ENCODE measurements at regions not wholly inside any gene's neighbourhood (a gene's known extent, or its start where the extent isn't known, plus 50 kb on each side); places are given as distances from the start of the nearest gene placed in this dataset.

GRCh38 chr1:224804220-224804619 lies 125.3 kb upstream of the DNAH14 start:
- DNase-seq: no peak
- no peaks in the 10 kb centered on the region for H3K4me1 ChIP-seq (ENCODE audit: insufficient read depth, low read length)
- no peak for ATAC-seq (ENCODE audit: poor library complexity)
- no peak overlapping the region for H3K27ac ChIP-seq (ENCODE audit: low read depth in 1 of 2, low read length in 2 of 2)
- TF ChIP-seq, protein P1, sequence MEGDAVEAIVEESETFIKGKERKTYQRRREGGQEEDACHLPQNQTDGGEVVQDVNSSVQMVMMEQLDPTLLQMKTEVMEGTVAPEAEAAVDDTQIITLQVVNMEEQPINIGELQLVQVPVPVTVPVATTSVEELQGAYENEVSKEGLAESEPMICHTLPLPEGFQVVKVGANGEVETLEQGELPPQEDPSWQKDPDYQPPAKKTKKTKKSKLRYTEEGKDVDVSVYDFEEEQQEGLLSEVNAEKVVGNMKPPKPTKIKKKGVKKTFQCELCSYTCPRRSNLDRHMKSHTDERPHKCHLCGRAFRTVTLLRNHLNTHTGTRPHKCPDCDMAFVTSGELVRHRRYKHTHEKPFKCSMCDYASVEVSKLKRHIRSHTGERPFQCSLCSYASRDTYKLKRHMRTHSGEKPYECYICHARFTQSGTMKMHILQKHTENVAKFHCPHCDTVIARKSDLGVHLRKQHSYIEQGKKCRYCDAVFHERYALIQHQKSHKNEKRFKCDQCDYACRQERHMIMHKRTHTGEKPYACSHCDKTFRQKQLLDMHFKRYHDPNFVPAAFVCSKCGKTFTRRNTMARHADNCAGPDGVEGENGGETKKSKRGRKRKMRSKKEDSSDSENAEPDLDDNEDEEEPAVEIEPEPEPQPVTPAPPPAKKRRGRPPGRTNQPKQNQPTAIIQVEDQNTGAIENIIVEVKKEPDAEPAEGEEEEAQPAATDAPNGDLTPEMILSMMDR (IDR thresholded peaks at IDR 0.05): no peak
- intact Hi-C loops (cut with DNase I, micrococcal nuclease): no loop called here
- Mint-ChIP-seq H3K27me3 (no peaks in the 10 kb centered on the region), H3K4me1 (ENCODE audit: low read depth) (no peaks in the 10 kb centered on the region), H3K27ac (no peak overlapping the region), H3K4me3 (no peak overlapping the region), H3K9me3 (no peaks in the 10 kb centered on the region), H3K36me3 (ENCODE audit: low read depth) (no peaks in the 10 kb centered on the region)
- H3K36me3 ChIP-seq (ENCODE audit: insufficient read depth, low read length): no peaks in the 10 kb centered on the region
- ChIA-PET CTCF (no interaction called here), POLR2A (no interaction called here)
- H3K4me3 ChIP-seq (ENCODE audit: low read length): no peak overlapping the region
- H3K9me3 ChIP-seq (ENCODE audit: control insufficient read depth in 1 of 2, insufficient read depth in 1 of 2, low read length in 2 of 2): no peaks in the 10 kb centered on the region
- H3K27me3 ChIP-seq (ENCODE audit: control insufficient read depth in 1 of 2, insufficient read depth in 2 of 2, low read length in 2 of 2): no peaks in the 10 kb centered on the region

- no peaks in the 10 kb centered on the region for H3K27me3 Mint-ChIP-seq
- no peak overlapping the region for H3K27ac Mint-ChIP-seq
- intact Hi-C loops (cut with DNase I, micrococcal nuclease): no loop called here
- H3K9me3 Mint-ChIP-seq: no peaks in the 10 kb centered on the region
- CTCF ChIA-PET: no interaction called here
- Histone ChIP-seq H3K9me3 (ENCODE audit: control insufficient read depth in 1 of 2, insufficient read depth in 1 of 2, low read length in 2 of 2) (peaks cover 0 to 4% of the 10 kb centered on the region in 2 experiments), H3K27ac (ENCODE audit: low read depth in 1 of 2, low read length in 2 of 2) (no peak overlapping the region), H3K4me1 (ENCODE audit: insufficient read depth, low read length) (no peaks in the 10 kb centered on the region), H3K36me3 (ENCODE audit: insufficient read depth, low read length) (no peaks in the 10 kb centered on the region), H3K27me3 (ENCODE audit: control insufficient read depth in 1 of 2, insufficient read depth in 2 of 2, low read length in 2 of 2) (no peaks in the 10 kb centered on the region), H3K4me3 (ENCODE audit: low read length) (no peak overlapping the region)
- no peaks in the 10 kb centered on the region for H3K36me3 Mint-ChIP-seq (ENCODE audit: low read depth)
- TF ChIP-seq, protein P1 (IDR thresholded peaks at IDR 0.05): no peak
- H3K4me3 Mint-ChIP-seq: no peak overlapping the region
- ATAC-seq (ENCODE audit: poor library complexity): no peak
- no peak for DNase-seq
- POLR2A ChIA-PET: no interaction called here
- H3K4me1 Mint-ChIP-seq (ENCODE audit: low read depth): no peaks in the 10 kb centered on the region
These were observed 123.6 kb upstream of the DNAH14 start for GRCh38 chr1:224805889-224806288.

DNA sequence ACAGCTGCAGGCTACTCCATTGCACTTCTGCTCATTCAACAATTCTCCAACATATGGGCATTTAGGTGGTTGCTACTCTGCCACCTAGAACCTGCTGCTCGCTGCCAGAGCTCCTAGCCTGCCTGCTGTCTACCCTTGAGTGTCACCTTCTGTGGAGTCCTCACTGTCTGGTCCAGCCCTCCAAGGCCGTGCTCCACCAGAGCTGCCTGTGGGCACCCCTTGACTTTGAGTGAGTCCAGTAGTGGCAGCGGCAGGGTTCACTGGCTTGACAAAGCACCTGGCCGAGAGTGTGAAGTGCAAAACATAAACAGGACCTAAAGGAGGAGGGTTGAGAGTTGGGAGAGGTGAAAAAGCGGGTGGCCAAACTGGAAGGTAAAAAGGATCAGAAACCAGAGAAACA lies 120.3 kb upstream of the DNAH14 start:
- H3K27me3 ChIP-seq (ENCODE audit: control insufficient read depth in 1 of 2, insufficient read depth in 2 of 2, low read length in 2 of 2): no peaks in the 10 kb centered on the region
- DNase-seq: no peak
- no peak overlapping the region for H3K4me3 ChIP-seq (ENCODE audit: low read length)
- intact Hi-C loops (cut with DNase I, micrococcal nuclease): no loop called here
- CTCF ChIA-PET: no interaction called here
- no peaks in the 10 kb centered on the region for H3K36me3 ChIP-seq (ENCODE audit: insufficient read depth, low read length)
- H3K27ac ChIP-seq (ENCODE audit: low read depth in 1 of 2, low read length in 2 of 2): no peak overlapping the region
- POLR2A ChIA-PET: no interaction called here
- H3K36me3 Mint-ChIP-seq (ENCODE audit: low read depth): no peaks in the 10 kb centered on the region
- no peaks in the 10 kb centered on the region for H3K4me1 Mint-ChIP-seq (ENCODE audit: low read depth)
- H3K4me1 ChIP-seq (ENCODE audit: insufficient read depth, low read length): no peaks in the 10 kb centered on the region
- H3K27me3 Mint-ChIP-seq: no peaks in the 10 kb centered on the region
- H3K27ac Mint-ChIP-seq: no peak overlapping the region
- no peak for ATAC-seq (ENCODE audit: poor library complexity)
- no peak overlapping the region for H3K4me3 Mint-ChIP-seq
- TF ChIP-seq, protein P1 (IDR thresholded peaks at IDR 0.05): no peak
- H3K9me3 Mint-ChIP-seq: no peaks in the 10 kb centered on the region
- peaks cover 0 to 4% of the 10 kb centered on the region in 2 experiments for H3K9me3 ChIP-seq (ENCODE audit: control insufficient read depth in 1 of 2, insufficient read depth in 1 of 2, low read length in 2 of 2)

Data from CD4-positive, alpha-beta T cell (primary cell).